Suprapubic skin (tissue), 4 donors: ENCODE measurements at regions not wholly inside any gene's neighbourhood (a gene's known extent, or its start where the extent isn't known, plus 50 kb on each side); places are given as distances from the start of the nearest gene placed in this dataset.

Experiments used
- DNase-seq, 2 donors: peaks; one replicate each; pipeline ENCODE4 v3.0.0-alpha.2; 2019; ENCODE audit warnings: low spot score in 2 of 2
- H3K27ac ChIP-seq: fragments of 200-600 bp; sonication (generic); one replicate; pipeline ENCODE4 v1.5.1; 2019
- H3K27me3 ChIP-seq: fragments of 200-600 bp; sonication (generic); one replicate; pipeline ENCODE4 v1.5.1; 2019
- H3K36me3 ChIP-seq: fragments of 200-600 bp; sonication (generic); one replicate; pipeline ENCODE4 v1.5.1; 2019
- H3K4me1 ChIP-seq: fragments of 200-600 bp; sonication (generic); one replicate; pipeline ENCODE4 v1.5.1; 2019
- H3K4me3 ChIP-seq: fragments of 200-600 bp; sonication (generic); one replicate; pipeline ENCODE4 v1.5.1; 2019; ENCODE audit warnings: mild to moderate bottlenecking
- H3K9me3 ChIP-seq: fragments of 200-600 bp; sonication (generic); one replicate; pipeline ENCODE4 v1.5.1; 2019
- CTCF ChIP-seq, 2 donors: fragments of 200-600 bp in 1 of 2; fragments of 450-650 bp in 1 of 2; sonication (generic) in 1 of 2; IDR thresholded peaks; one replicate each; pipeline ENCODE4 v1.5.1; 2016 to 2019; ENCODE audit warnings: antibody characterized with exemption in 2 of 2, mild to moderate bottlenecking in 1 of 2, moderate library complexity in 1 of 2
- EP300 ChIP-seq: sonication (generic); formaldehyde crosslinking; IDR thresholded peaks from one replicate; pipeline ENCODE4 v1.6.1; 2017; ENCODE audit warnings: antibody characterized with exemption
- POLR2A ChIP-seq, 2 donors: fragments of 450-650 bp; IDR thresholded peaks; one replicate each; pipeline ENCODE4 v1.6.1; 2017; ENCODE audit warnings: antibody characterized with exemption in 2 of 2, mild to moderate bottlenecking in 2 of 2, moderate library complexity in 2 of 2
- POLR2AphosphoS5 ChIP-seq, 3 donors: sonication (generic); formaldehyde crosslinking; IDR thresholded peaks; one replicate each; pipeline ENCODE4 v1.6.1; 2017; ENCODE audit warnings: antibody characterized with exemption in 3 of 3
- WGBS: methylation state at CpG from one replicate; pipeline ENCODE4 v1.1.5; 2018; 5-methylcytosine and 5-hydroxymethylcytosine counted together

GRCh38 chr15:29403772-29404171, 134.2 kb upstream of the NSMCE3 start:
- Histone ChIP-seq H3K4me1 (no peaks in the 10 kb centered on the region), H3K27me3 (peaks cover 3% of the 10 kb centered on the region), H3K27ac (no peak overlapping the region), H3K4me3 (no peak overlapping the region), H3K9me3 (no peaks in the 10 kb centered on the region), H3K36me3 (no peaks in the 10 kb centered on the region)
- no peak for DNase-seq
- no peak for TF ChIP-seq POLR2AphosphoS5 (IDR thresholded peaks at IDR 0.05)
- no peak for TF ChIP-seq CTCF (IDR thresholded peaks at IDR 0.05)
- TF ChIP-seq EP300 = no peak
- TF ChIP-seq POLR2A (IDR thresholded peaks at IDR 0.05) = no peak
- 43% methylated on average over 4 of the region's 8 CpGs for WGBS

DNA sequence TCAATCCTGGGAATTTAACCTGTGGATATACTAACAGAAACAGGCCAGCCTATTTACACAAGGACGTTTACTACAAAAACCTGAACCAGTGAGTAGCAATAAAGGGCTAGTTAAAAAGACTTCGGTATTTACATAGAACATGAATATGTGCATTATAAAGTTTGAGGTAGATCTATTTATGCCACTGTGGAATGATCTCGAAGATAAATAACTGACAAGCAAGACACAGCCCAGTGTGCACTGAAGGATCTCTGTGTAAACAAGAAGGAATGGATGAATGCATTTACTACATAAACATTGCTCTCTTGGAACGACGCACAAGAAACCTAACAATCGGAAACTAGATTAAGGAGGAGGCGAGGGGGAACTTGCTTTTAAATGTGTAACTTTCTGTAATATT, 132.0 kb upstream of the NSMCE3 start:
- TF ChIP-seq EP300 (no peak), POLR2A (IDR thresholded peaks at IDR 0.05) (no peak), POLR2AphosphoS5 (IDR thresholded peaks at IDR 0.05) (no peak), CTCF (IDR thresholded peaks at IDR 0.05) (no peak)
- Histone ChIP-seq H3K36me3 (no peaks in the 10 kb centered on the region), H3K27me3 (peaks cover 3% of the 10 kb centered on the region), H3K4me1 (no peaks in the 10 kb centered on the region), H3K9me3 (no peaks in the 10 kb centered on the region), H3K27ac (no peak overlapping the region), H3K4me3 (no peak overlapping the region)
- WGBS = 63% methylated on average over 7 of the region's 7 CpGs
- no peak for DNase-seq

DNA sequence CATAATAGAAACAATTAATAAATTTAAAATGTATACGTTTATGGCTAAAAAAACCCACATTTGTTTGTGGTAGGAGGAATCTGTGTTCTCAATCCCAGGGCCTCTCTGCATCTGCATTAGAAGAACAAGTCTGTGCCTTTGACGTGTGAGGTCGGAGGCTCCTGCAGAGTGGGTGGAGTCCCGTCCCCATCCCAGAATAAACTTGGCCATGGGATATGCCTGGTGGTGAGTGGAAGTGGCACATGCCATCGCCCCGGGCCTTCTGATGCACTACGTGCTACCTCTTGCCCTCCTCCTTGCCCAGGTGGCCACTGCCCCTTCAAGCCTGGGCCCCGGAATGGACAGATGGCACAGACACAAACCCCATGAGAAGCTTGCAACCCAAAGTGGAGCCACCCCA, 131.1 kb upstream of the NSMCE3 start:
- Histone ChIP-seq H3K9me3 (no peaks in the 10 kb centered on the region), H3K27ac (no peak overlapping the region), H3K4me3 (no peak overlapping the region), H3K36me3 (no peaks in the 10 kb centered on the region), H3K4me1 (no peaks in the 10 kb centered on the region), H3K27me3 (peaks cover 3% of the 10 kb centered on the region)
- TF ChIP-seq CTCF (IDR thresholded peaks at IDR 0.05) (no peak), POLR2AphosphoS5 (IDR thresholded peaks at IDR 0.05) (no peak), EP300 (no peak), POLR2A (IDR thresholded peaks at IDR 0.05) (no peak)
- 53% methylated on average over 8 of the region's 8 CpGs for WGBS
- DNase-seq = no peak

- Histone ChIP-seq H3K36me3 (no peaks in the 10 kb centered on the region), H3K4me3 (no peak overlapping the region), H3K4me1 (no peaks in the 10 kb centered on the region), H3K9me3 (no peaks in the 10 kb centered on the region), H3K27me3 (no peaks in the 10 kb centered on the region), H3K27ac (no peak overlapping the region)
- TF ChIP-seq CTCF (IDR thresholded peaks at IDR 0.05) (no peak), EP300 (no peak), POLR2A (IDR thresholded peaks at IDR 0.05) (no peak), POLR2AphosphoS5 (IDR thresholded peaks at IDR 0.05) (no peak)
- 64% methylated on average over 1 of the region's 1 CpG for WGBS
- DNase-seq = no peak
These were observed 129.3 kb upstream of the NSMCE3 start for GRCh38 chr15:29398907-29399306.

GRCh38 chr15:29396176-29396811, 126.7 kb upstream of the NSMCE3 start:
- Histone ChIP-seq H3K4me1 (no peaks in the 10 kb centered on the region), H3K27me3 (no peaks in the 10 kb centered on the region), H3K9me3 (no peaks in the 10 kb centered on the region), H3K36me3 (no peaks in the 10 kb centered on the region), H3K27ac (no peak overlapping the region), H3K4me3 (no peak overlapping the region)
- no peak for DNase-seq
- TF ChIP-seq EP300 = no peak
- TF ChIP-seq POLR2A (IDR thresholded peaks at IDR 0.05) = no peak
- no peak for TF ChIP-seq POLR2AphosphoS5 (IDR thresholded peaks at IDR 0.05)
- TF ChIP-seq CTCF (IDR thresholded peaks at IDR 0.05) = no peak
- WGBS = 79% methylated on average over 4 of the region's 4 CpGs
